Brain pericyte (primary cell): ENCODE measurements at regions not wholly inside any gene's neighbourhood (a gene's known extent, or its start where the extent isn't known, plus 50 kb on each side); places are given as distances from the start of the nearest gene placed in this dataset.

Experiments
- DNase-seq: peaks from one replicate; pipeline ENCODE4 v3.0.0-alpha.2; 2012; ENCODE audit warnings: low read depth, low spot score

- DNase-seq = no peak
Measured at GRCh38 chr2:188204824-188205223, 86.8 kb upstream of the GULP1 start.

- DNase-seq = no peak
Measured at GRCh38 chr2:188207554-188207953, 84.1 kb upstream of the GULP1 start.

DNA sequence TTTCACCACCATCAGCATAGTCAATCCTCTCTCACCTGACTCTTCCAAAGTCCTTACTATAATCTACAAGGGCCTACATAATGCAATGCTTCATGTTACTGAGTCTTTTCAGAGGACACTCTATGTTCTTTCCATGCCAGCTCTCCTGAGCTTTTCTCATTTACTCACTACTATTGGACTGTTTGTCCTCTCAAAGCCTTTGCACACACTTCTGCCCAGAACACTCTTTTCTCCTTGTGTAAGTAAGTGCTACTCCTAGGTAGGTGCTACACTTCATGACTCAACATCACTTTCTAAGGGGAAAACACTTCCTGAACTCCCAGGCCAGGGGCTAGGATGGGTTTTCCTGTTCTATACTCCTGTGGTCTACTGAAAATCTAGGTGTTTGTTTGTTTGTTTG lies 82.5 kb upstream of the GULP1 start:
- DNase-seq = no peak

DNA sequence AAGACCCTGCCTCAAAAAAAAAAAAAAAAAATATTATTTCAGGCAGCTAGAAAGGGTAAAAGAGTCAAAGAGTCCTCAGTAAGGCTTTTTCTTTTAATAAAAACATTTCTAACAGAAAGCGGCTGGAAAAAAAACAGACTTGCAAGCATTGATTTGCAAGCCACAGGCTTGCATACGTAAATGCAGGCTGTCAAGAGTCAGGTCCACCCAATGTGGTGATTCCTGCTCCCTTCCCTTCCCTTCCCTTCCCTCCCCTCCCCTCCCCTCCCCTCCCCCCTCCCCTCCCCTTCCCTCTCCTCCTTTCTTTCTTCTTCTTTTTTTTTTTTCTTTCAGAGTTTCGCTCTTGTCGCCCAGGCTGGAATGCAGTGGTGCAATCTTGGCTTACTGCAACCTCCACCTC lies 74.4 kb upstream of the GULP1 start:
- no peak for DNase-seq

DNA sequence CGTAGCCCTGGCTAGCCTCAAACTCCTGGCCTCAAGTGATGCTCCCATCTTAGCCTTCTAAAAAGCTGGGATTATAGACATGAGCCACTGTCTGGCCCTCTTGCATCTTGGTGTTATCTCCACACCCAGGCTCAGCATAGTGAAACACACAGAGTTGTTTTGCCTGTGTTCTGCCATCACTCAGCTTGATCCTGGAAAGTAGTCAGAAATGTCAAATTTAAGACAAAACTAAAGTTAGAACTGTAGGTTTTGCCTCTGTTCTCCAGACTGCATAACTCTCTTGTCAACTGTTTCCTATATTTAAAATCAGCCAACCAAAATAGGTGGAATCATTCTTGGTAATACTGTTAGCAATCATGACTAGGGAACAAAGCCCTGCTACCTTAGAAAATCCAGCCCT lies 72.1 kb upstream of the GULP1 start:
- DNase-seq = no peak

DNA sequence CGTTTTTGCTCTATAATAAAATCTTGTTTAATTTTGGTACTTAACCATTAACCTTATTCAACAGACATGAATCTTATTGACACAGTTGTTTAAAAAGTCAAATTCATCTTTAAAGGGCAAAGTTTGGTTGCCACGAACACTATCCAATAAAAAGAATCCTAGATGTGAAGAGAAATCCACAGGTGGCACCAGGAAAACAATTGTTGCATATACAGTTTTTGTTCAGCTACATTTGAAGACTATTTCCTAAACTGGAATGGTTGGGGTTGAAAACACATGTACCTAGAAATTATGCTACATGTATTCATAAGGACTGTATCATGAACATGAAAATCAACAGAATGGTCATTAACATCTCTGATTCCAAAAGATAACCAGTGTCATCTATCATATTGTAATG lies 71.1 kb upstream of the GULP1 start:
- no peak for DNase-seq

DNA sequence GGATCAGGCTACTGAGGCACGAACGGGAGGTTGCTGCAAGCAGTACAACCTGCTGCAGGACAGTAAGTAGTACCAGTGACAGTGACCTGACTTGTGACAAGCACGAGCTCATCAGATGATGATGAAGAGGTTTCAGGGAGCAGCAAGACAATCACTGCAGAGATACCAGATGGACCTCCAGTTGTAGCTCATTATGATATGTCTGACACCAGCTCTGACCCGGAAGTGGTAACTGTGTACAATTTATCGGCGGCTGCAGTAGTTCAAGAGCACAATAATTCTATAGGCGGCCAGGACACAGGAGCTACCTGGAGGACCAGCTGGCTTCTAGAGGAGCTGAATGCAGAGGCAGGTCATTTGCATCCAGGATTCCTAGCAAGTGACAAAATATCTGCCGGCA lies 64.0 kb upstream of the GULP1 start:
- no peak for DNase-seq

DNA sequence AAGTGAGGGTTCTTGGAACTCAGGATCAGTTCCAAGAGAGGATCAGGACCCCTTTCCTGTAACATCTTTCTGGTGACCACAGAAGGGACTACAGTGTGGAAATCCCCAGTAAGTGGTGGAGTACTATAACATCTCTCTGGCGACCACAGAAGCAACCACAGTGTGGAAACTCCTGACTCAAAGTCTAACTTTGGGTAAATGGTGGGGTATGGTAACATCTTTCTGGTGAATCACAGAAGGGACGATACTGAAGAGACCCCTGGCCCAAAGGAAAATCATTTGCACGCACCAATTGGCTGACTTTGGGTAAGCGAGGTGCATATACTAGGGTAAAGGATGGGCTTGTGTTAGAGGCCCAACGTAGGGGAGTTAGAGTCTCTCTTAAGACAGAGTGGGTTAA lies 56.3 kb upstream of the GULP1 start:
- no peak for DNase-seq

DNA sequence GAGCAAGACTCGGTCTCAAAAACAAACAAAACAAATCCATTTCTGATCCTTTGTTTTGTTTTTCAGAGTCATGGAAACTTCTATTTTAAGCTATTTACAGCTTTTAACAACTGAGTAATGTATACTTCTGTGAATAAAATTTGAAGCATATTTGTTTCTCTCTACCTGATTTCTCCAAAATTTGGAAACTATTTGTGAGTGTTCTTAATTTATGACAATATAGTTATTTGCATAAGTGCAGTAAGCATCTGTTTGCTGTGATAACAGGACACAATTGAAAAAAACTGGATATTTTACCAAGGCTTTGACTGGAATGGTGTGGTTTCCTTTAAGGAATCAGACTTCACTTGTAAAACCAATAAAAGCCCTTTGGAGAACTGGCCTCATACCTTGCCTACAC lies 53.3 kb upstream of the GULP1 start:
- DNase-seq = no peak
